ENCODE measurements at regions not wholly inside any gene's neighbourhood (a gene's known extent, or its start where the extent isn't known, plus 50 kb on each side); places are given as distances from the start of the nearest gene placed in this dataset.

DNA sequence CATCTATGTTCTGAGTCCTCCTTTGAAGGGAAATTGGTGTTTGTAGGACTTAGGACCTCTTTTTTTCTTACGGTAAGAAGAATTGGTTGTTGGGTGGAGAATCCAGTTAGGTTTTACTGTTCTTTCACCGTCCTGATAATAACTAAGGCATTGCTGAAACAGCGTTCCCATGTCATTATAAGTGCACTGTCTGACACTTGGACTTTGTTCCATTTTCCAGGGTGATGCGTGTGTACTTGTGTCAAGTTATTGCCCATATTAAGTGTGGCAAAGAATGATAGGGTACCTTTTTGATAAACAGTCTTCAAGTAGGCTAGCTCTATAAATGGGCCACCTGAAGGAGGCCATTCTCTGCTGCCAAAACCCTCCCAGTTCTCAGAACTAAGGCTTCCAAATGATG, 119.7 kb downstream of the AASDH start:
- POLR2A ChIA-PET = no interaction called here

DNA sequence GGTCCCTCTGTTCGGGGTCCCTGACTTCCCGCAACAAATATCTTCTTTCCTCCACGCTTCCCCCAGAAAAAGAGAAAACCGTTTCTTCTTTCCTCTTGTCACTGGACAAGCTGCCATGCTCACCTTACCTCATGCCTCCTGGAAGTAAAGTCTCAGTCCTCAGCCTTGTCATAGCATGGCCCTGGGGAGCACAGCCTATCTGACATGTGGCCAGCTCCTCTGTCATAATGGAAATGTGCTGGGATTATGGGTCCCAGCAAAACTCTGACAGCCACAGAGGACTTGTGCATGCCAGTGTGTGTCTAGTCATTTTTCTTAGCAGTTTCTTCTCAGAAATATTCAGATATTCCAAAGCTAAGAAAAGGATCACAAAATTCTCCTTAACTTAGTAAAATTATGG, 122.4 kb downstream of the AASDH start:
- no peak for DNase-seq (ENCODE audit: unreplicated experiment)
- no peaks in the 10 kb centered on the region for H3K4me1 Mint-ChIP-seq (ENCODE audit: insufficient read depth, unreplicated experiment)
- intact Hi-C loops (cut with micrococcal nuclease) = no loop called here
- TF ChIP-seq, protein P1, sequence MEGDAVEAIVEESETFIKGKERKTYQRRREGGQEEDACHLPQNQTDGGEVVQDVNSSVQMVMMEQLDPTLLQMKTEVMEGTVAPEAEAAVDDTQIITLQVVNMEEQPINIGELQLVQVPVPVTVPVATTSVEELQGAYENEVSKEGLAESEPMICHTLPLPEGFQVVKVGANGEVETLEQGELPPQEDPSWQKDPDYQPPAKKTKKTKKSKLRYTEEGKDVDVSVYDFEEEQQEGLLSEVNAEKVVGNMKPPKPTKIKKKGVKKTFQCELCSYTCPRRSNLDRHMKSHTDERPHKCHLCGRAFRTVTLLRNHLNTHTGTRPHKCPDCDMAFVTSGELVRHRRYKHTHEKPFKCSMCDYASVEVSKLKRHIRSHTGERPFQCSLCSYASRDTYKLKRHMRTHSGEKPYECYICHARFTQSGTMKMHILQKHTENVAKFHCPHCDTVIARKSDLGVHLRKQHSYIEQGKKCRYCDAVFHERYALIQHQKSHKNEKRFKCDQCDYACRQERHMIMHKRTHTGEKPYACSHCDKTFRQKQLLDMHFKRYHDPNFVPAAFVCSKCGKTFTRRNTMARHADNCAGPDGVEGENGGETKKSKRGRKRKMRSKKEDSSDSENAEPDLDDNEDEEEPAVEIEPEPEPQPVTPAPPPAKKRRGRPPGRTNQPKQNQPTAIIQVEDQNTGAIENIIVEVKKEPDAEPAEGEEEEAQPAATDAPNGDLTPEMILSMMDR (IDR thresholded peaks at IDR 0.05; ENCODE audit: unreplicated experiment) = no peak
- no TSS peak for BruUV-seq (replicated peaks)
- no peak overlapping the region for H3K27ac Mint-ChIP-seq (ENCODE audit: low read depth, unreplicated experiment)
- POLR2A ChIA-PET = no interaction called here
- CTCF ChIA-PET = no interaction called here
- no peak overlapping the region for H3K4me3 Mint-ChIP-seq (ENCODE audit: unreplicated experiment)
- H3K9me3 Mint-ChIP-seq (ENCODE audit: unreplicated experiment) = peaks cover 15% of the 10 kb centered on the region
- H3K27me3 Mint-ChIP-seq (ENCODE audit: insufficient read depth, unreplicated experiment) = no peaks in the 10 kb centered on the region
- no peaks in the 10 kb centered on the region for H3K36me3 Mint-ChIP-seq (ENCODE audit: insufficient read depth, unreplicated experiment)

More for the DNA sequence above, 119.7 kb downstream of the AASDH start:
- Mint-ChIP-seq H3K9me3 (ENCODE audit: unreplicated experiment) (peaks cover 15% of the 10 kb centered on the region), H3K4me3 (ENCODE audit: unreplicated experiment) (no peak overlapping the region), H3K27ac (ENCODE audit: low read depth, unreplicated experiment) (no peak overlapping the region), H3K27me3 (ENCODE audit: insufficient read depth, unreplicated experiment) (no peaks in the 10 kb centered on the region), H3K36me3 (ENCODE audit: insufficient read depth, unreplicated experiment) (no peaks in the 10 kb centered on the region), H3K4me1 (ENCODE audit: insufficient read depth, unreplicated experiment) (peaks cover 6% of the 10 kb centered on the region)
- no peak for DNase-seq (ENCODE audit: unreplicated experiment)
- TF ChIP-seq, protein P1 (IDR thresholded peaks at IDR 0.05; ENCODE audit: unreplicated experiment) = no peak
- no TSS peak for BruUV-seq (replicated peaks)
- CTCF ChIA-PET = interaction anchor here (0.7 to 1.2 kb wide), 2 partner anchors 45 to 165 kb away, joined by 3 read pairs; no protein-coding TSS in a partner anchor
- intact Hi-C loops (cut with micrococcal nuclease) = no loop called here

DNA sequence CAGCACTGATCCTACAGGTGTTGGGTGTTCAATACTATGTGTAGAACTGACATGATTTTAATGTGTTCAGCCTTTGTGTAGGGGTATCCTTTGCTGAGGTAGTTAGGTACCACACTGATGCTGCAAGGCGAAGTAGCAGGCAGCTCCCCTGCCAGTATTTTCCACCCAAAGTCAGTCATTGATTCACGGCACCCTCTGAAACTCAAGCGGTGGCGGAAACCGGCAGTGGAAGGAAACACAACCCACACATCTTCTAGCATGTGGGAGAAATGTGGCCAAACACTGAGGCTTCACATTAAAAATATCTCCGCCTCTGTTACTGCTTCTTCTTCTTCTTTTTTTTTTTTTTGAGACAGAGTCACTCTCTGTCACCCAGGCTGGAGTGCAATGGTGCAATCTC, 126.3 kb downstream of the AASDH start:
- no TSS peak for BruUV-seq (replicated peaks)
- DNase-seq (ENCODE audit: unreplicated experiment) = no peak
- Mint-ChIP-seq H3K36me3 (ENCODE audit: insufficient read depth, unreplicated experiment) (no peaks in the 10 kb centered on the region), H3K27ac (ENCODE audit: low read depth, unreplicated experiment) (no peak overlapping the region), H3K9me3 (ENCODE audit: unreplicated experiment) (peaks cover 15% of the 10 kb centered on the region), H3K4me1 (ENCODE audit: insufficient read depth, unreplicated experiment) (no peaks in the 10 kb centered on the region), H3K4me3 (ENCODE audit: unreplicated experiment) (no peak overlapping the region), H3K27me3 (ENCODE audit: insufficient read depth, unreplicated experiment) (no peaks in the 10 kb centered on the region)
- TF ChIP-seq, protein P1 (IDR thresholded peaks at IDR 0.05; ENCODE audit: unreplicated experiment) = no peak
- intact Hi-C loops (cut with micrococcal nuclease) = no loop called here
- ChIA-PET CTCF (interaction anchor here (0.7 kb wide), 1 partner anchor 65 kb away, joined by 4 read pairs; no protein-coding TSS in a partner anchor), POLR2A (no interaction called here)

DNA sequence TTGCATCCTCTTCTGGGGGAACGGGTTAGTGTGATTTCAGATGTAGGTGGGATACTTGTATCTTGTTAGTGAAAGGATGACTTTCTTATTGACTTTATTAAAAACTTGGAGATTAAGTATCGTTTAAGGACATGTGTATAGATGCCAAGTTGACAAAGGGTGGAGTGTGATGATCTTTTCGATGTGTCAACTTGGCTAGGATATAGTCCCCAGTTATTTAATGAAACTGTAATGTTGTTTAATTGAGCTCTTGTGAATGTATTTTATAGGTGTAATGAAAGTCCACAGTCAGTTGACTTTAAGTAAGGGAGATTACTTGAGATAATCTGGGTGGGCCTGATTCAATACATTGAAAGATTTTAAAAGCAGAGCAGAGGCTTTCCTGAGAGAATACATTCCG, 127.0 kb downstream of the AASDH start:
- Mint-ChIP-seq H3K4me1 (ENCODE audit: insufficient read depth, unreplicated experiment) (no peaks in the 10 kb centered on the region), H3K27me3 (ENCODE audit: insufficient read depth, unreplicated experiment) (no peaks in the 10 kb centered on the region), H3K9me3 (ENCODE audit: unreplicated experiment) (peaks cover 15% of the 10 kb centered on the region), H3K27ac (ENCODE audit: low read depth, unreplicated experiment) (no peak overlapping the region), H3K36me3 (ENCODE audit: insufficient read depth, unreplicated experiment) (no peaks in the 10 kb centered on the region), H3K4me3 (ENCODE audit: unreplicated experiment) (no peak overlapping the region)
- no TSS peak for BruUV-seq (replicated peaks)
- ChIA-PET CTCF (interaction anchor here (0.6 to 1.3 kb wide), 3 partner anchors 9 to 64 kb away, joined by 3 to 4 read pairs (median 3); no protein-coding TSS in a partner anchor), POLR2A (interaction anchor here (0.6 kb wide), 1 partner anchor 17 kb away, joined by 3 read pairs; no protein-coding TSS in a partner anchor)
- intact Hi-C loops (cut with micrococcal nuclease) = no loop called here
- TF ChIP-seq, protein P1 (IDR thresholded peaks at IDR 0.05; ENCODE audit: unreplicated experiment) = no peak
- DNase-seq (ENCODE audit: unreplicated experiment) = no peak
